ENCODE measurements at regions not wholly inside any gene's neighbourhood (a gene's known extent, or its start where the extent isn't known, plus 50 kb on each side); places are given as distances from the start of the nearest gene placed in this dataset.

- TF ChIP-seq CTCF (IDR thresholded peaks at IDR 0.05; ENCODE audit: low read depth, low read length) = no peak
- H3K9me3 ChIP-seq (ENCODE audit: severe bottlenecking) = peaks cover 4% of the 10 kb centered on the region
- H3K27me3 ChIP-seq (ENCODE audit: insufficient read depth, low read depth, severe bottlenecking) = no peaks in the 10 kb centered on the region
- no peaks in the 10 kb centered on the region for H3K36me3 ChIP-seq
- no peak overlapping the region for H3K27ac ChIP-seq
- H3K4me3 ChIP-seq (ENCODE audit: low read depth, low read length) = no peak overlapping the region
- no peak for DNase-seq
Measured at GRCh38 chr9:2257248-2257929, 242.2 kb downstream of the SMARCA2 start.

- Histone ChIP-seq H3K27ac (no peak overlapping the region), H3K36me3 (no peaks in the 10 kb centered on the region), H3K9me3 (ENCODE audit: severe bottlenecking) (no peaks in the 10 kb centered on the region), H3K4me3 (ENCODE audit: low read depth, low read length) (no peak overlapping the region), H3K27me3 (ENCODE audit: insufficient read depth, low read depth, severe bottlenecking) (no peaks in the 10 kb centered on the region)
- DNase-seq = no peak
- TF ChIP-seq CTCF (IDR thresholded peaks at IDR 0.05; ENCODE audit: low read depth, low read length) = no peak
Measured at GRCh38 chr9:2260417-2261306, 245.5 kb downstream of the SMARCA2 start.

GRCh38 chr9:2261421-2262103 lies 246.4 kb downstream of the SMARCA2 start:
- Histone ChIP-seq H3K4me3 (ENCODE audit: low read depth, low read length) (no peak overlapping the region), H3K27me3 (ENCODE audit: insufficient read depth, low read depth, severe bottlenecking) (no peaks in the 10 kb centered on the region), H3K9me3 (ENCODE audit: severe bottlenecking) (no peaks in the 10 kb centered on the region), H3K36me3 (no peaks in the 10 kb centered on the region), H3K27ac (no peak overlapping the region)
- TF ChIP-seq CTCF (IDR thresholded peaks at IDR 0.05; ENCODE audit: low read depth, low read length) = no peak
- no peak for DNase-seq

- H3K9me3 ChIP-seq (ENCODE audit: severe bottlenecking) = no peaks in the 10 kb centered on the region
- TF ChIP-seq CTCF (IDR thresholded peaks at IDR 0.05; ENCODE audit: low read depth, low read length) = no peak
- DNase-seq = no peak
- no peak overlapping the region for H3K27ac ChIP-seq
- H3K36me3 ChIP-seq = no peaks in the 10 kb centered on the region
- H3K27me3 ChIP-seq (ENCODE audit: insufficient read depth, low read depth, severe bottlenecking) = no peaks in the 10 kb centered on the region
- no peak overlapping the region for H3K4me3 ChIP-seq (ENCODE audit: low read depth, low read length)
Measured at GRCh38 chr9:2262386-2263071, 247.4 kb downstream of the SMARCA2 start.

- no peak for TF ChIP-seq CTCF (IDR thresholded peaks at IDR 0.05; ENCODE audit: low read depth, low read length)
- Histone ChIP-seq H3K27me3 (ENCODE audit: insufficient read depth, low read depth, severe bottlenecking) (no peaks in the 10 kb centered on the region), H3K4me3 (ENCODE audit: low read depth, low read length) (no peak overlapping the region), H3K36me3 (no peaks in the 10 kb centered on the region), H3K9me3 (ENCODE audit: severe bottlenecking) (no peaks in the 10 kb centered on the region), H3K27ac (no peak overlapping the region)
- no peak for DNase-seq
Measured at GRCh38 chr9:2263111-2263510, 248.0 kb downstream of the SMARCA2 start.
